HCT116 (cell line): ENCODE measurements at regions not wholly inside any gene's neighbourhood (a gene's known extent, or its start where the extent isn't known, plus 50 kb on each side); places are given as distances from the start of the nearest gene placed in this dataset.

Source experiments
- ATAC-seq: fragments of 200-7000 bp; cut with Tn5 transposase; 2 replicates; pipeline ENCODE4 v1.9.1; 2020; ENCODE audit warnings: mild to moderate bottlenecking, moderate library complexity
- BruUV-seq: library from RNA; stranded (reverse); fragments of 400-500 nt; replicated peaks from 2 replicates; lab custom pipeline; 2021; lab: Mats Ljungman, UMichigan
- CTCF ChIA-PET: fragments of 300-600 bp; sonication (Branson Sonifier 250); formaldehyde crosslinking; loops from one replicate; lab custom pipeline; 2021; ENCODE audit warnings: antibody characterized with exemption; lab: Charles Lee
- POLR2A ChIA-PET: fragments of 300-600, 350-600 bp; sonication (Branson Sonifier 250); formaldehyde crosslinking; loops from one replicate; lab custom pipeline; 2021; ENCODE audit warnings: antibody characterized with exemption; lab: Charles Lee
- RAD21 ChIA-PET, 2 experiments: fragments of 300-600 bp; sonication (Branson Sonifier 250); formaldehyde crosslinking; loops; one replicate each; lab custom pipeline; 2023; ENCODE audit warnings: low total read pairs in 2 of 2; ENCODE audit not compliant: uncharacterized antibody in 2 of 2, unreplicated experiment in 2 of 2, low non-redundant PET in 1 of 2; lab: Charles Lee
- DNase-seq: peaks from one replicate; pipeline ENCODE4 v3.0.0-alpha.2; 2010; ENCODE audit warnings: low read depth, low spot score
- H2AFZ ChIP-seq: fragments of 200-600 bp; shearing (Covaris generic), sonication (generic); 2 replicates; pipeline ENCODE4 v1.6.1; 2017; ENCODE audit warnings: low read depth, mixed run types, mixed read lengths, antibody characterized with exemption, low read length; ENCODE audit not compliant: poor library complexity, severe bottlenecking
- H3K27ac ChIP-seq: 2 replicates; pipeline ENCODE4 v1.5.1; 2012; ENCODE audit warnings: low read depth, low read length
- H3K27me3 ChIP-seq: fragments of 200-600 bp; sonication (generic); 2 replicates; pipeline ENCODE4 v1.6.1; 2016; ENCODE audit warnings: mixed run types, low read length, mixed read lengths; ENCODE audit not compliant: insufficient read depth
- H3K36me3 ChIP-seq, 2 experiments: fragments of 200-500 bp in 1 of 2; fragments of 200-600 bp in 1 of 2; sonication (Bioruptor generic) in 1 of 2; sonication (generic) in 1 of 2; 2 replicates each; pipeline versions ENCODE4 v1.5.1 to v1.6.1; 2014 to 2016; ENCODE audit warnings: low read length in 2 of 2, inconsistent platforms in 1 of 2, mixed read lengths in 1 of 2, mixed run types in 1 of 2; ENCODE audit not compliant: insufficient read depth in 2 of 2, control insufficient read depth in 1 of 2
- H3K4me1 ChIP-seq, 2 experiments: fragments of 200-600 bp in 1 of 2; sonication (generic) in 1 of 2; 2 replicates each; pipeline versions ENCODE4 v1.5.1 to v1.6.1; 2012 to 2017; ENCODE audit warnings: low read length in 2 of 2, inconsistent platforms in 1 of 2, mild to moderate bottlenecking in 1 of 2, mixed read lengths in 1 of 2, mixed run types in 1 of 2, moderate library complexity in 1 of 2; ENCODE audit not compliant: insufficient read depth in 2 of 2, control insufficient read depth in 1 of 2
- H3K4me2 ChIP-seq: fragments of 200-600 bp; sonication (generic); 2 replicates; pipeline ENCODE4 v1.6.1; 2017; ENCODE audit warnings: mixed run types, low read length, mixed read lengths
- H3K4me3 ChIP-seq, 2 experiments: fragments of 200-600 bp in 1 of 2; sonication (generic) in 1 of 2; replicated peaks in 1 of 2; 2 replicates each; pipeline ENCODE4 v1.5.1; 2011 to 2016; ENCODE audit warnings: low read length in 2 of 2, control low read depth in 1 of 2, low read depth in 1 of 2, mild to moderate bottlenecking in 1 of 2, mixed read lengths in 1 of 2, mixed run types in 1 of 2
- H3K79me2 ChIP-seq: fragments of 200-600 bp; sonication (generic); 2 replicates; pipeline ENCODE4 v1.6.1; 2017; ENCODE audit warnings: mild to moderate bottlenecking, mixed run types, low read length, moderate library complexity, mixed read lengths; ENCODE audit not compliant: insufficient read depth
- H3K9ac ChIP-seq: fragments of 200-600 bp; sonication (generic); 2 replicates; pipeline ENCODE4 v1.6.1; 2016; ENCODE audit warnings: low read length, mixed read lengths
- H3K9me2 ChIP-seq: fragments of 200-600 bp; sonication (generic), shearing (Covaris generic); 2 replicates; pipeline ENCODE4 v1.6.1; 2017; ENCODE audit warnings: mixed run types, mild to moderate bottlenecking, moderate library complexity; ENCODE audit not compliant: insufficient read depth
- H3K9me3 ChIP-seq, 2 experiments: fragments of 200-500 bp in 1 of 2; fragments of 200-600 bp in 1 of 2; sonication (Bioruptor generic) in 1 of 2; sonication (generic) in 1 of 2; 2 replicates each; pipeline ENCODE4 v1.6.1; 2014 to 2017; ENCODE audit warnings: low read length in 2 of 2, mixed read lengths in 2 of 2, inconsistent platforms in 1 of 2, low read depth in 1 of 2, mild to moderate bottlenecking in 1 of 2, mixed run types in 1 of 2, moderate library complexity in 1 of 2; ENCODE audit not compliant: control insufficient read depth in 1 of 2, insufficient read depth in 1 of 2
- H4K20me1 ChIP-seq: fragments of 200-600 bp; sonication (generic), shearing (Covaris generic); 2 replicates; pipeline ENCODE4 v1.6.1; 2017; ENCODE audit warnings: mixed run types, mild to moderate bottlenecking, moderate library complexity; ENCODE audit not compliant: insufficient read depth
- JUND ChIP-seq: IDR thresholded peaks from 2 replicates; pipeline ENCODE4 v1.6.1; 2012
- POLR2A ChIP-seq: IDR thresholded peaks from 2 replicates; pipeline ENCODE4 v1.7.0; 2011; ENCODE audit warnings: borderline replicate concordance; ENCODE audit not compliant: insufficient read depth, insufficient read length; ENCODE audit errors: extremely low read depth
- SRF ChIP-seq: IDR thresholded peaks from 2 replicates; pipeline ENCODE4 v1.6.1; 2012; ENCODE audit warnings: low read depth
- ZNF274 ChIP-seq: fragments of 200-500 bp; sonication (Bioruptor generic); IDR thresholded peaks from 2 replicates; pipeline ENCODE4 v1.6.1; 2014; ENCODE audit warnings: mild to moderate bottlenecking, low read depth, low read length, inconsistent platforms
- intact Hi-C: fragments of 100-400 bp; cut with micrococcal nuclease; formaldehyde crosslinking; loops from 2 replicates; pipeline ENCODE4 v1.10.0; 2022
- TF ChIP-seq, protein P1 (sequence below): IDR thresholded peaks from 2 replicates; pipeline ENCODE4 v1.6.1; 2011; ENCODE audit warnings: mild to moderate bottlenecking, low read length, moderate library complexity; ENCODE audit not compliant: insufficient replicate concordance; ENCODE audit errors: extremely low read depth
- TF ChIP-seq, protein P2 (sequence below): IDR thresholded peaks from 2 replicates; pipeline ENCODE4 v1.6.1; 2012
- TF ChIP-seq, protein P3 (sequence below): IDR thresholded peaks from 2 replicates; pipeline ENCODE4 v1.6.1; 2012
- TF ChIP-seq, protein P4 (sequence below): IDR thresholded peaks from 2 replicates; pipeline ENCODE4 v1.6.1; 2012; ENCODE audit warnings: low read depth

DNA sequence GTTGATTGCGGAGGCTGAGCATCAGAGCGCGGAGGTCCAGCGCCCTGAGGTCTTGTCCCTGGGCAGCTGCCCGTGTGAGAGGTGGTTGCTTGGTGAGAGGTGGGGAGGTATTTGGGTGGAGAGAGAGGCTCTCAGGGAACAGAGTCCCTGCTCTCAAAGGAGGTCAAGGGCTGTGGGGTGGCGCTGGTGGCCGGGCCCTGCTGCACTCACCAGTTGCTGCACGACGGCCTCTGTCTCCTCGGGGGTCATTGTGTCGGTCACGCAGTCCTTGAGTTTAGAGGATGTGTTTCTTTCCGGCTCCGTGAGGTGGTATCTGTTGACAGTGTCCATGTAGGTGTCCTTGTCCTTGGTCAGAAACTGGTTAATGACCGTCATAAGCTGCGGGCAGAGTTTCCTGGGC, 95.5 kb downstream of the WTIP start:
- CTCF ChIA-PET: no interaction called here
- Histone ChIP-seq H3K27ac (no peak overlapping the region), H3K4me1 (no peaks in the 10 kb centered on the region), H3K36me3 (no peaks in the 10 kb centered on the region), H3K27me3 (no peaks in the 10 kb centered on the region), H2AFZ (no peak overlapping the region), H3K9me2 (no peaks in the 10 kb centered on the region), H3K4me2 (no peak overlapping the region), H3K9me3 (no peaks in the 10 kb centered on the region), H3K4me3 (no peak overlapping the region), H3K79me2 (no peaks in the 10 kb centered on the region), H3K9ac (no peak overlapping the region), H4K20me1 (no peaks in the 10 kb centered on the region)
- TF ChIP-seq POLR2A: no peak
- TF ChIP-seq, protein P1, sequence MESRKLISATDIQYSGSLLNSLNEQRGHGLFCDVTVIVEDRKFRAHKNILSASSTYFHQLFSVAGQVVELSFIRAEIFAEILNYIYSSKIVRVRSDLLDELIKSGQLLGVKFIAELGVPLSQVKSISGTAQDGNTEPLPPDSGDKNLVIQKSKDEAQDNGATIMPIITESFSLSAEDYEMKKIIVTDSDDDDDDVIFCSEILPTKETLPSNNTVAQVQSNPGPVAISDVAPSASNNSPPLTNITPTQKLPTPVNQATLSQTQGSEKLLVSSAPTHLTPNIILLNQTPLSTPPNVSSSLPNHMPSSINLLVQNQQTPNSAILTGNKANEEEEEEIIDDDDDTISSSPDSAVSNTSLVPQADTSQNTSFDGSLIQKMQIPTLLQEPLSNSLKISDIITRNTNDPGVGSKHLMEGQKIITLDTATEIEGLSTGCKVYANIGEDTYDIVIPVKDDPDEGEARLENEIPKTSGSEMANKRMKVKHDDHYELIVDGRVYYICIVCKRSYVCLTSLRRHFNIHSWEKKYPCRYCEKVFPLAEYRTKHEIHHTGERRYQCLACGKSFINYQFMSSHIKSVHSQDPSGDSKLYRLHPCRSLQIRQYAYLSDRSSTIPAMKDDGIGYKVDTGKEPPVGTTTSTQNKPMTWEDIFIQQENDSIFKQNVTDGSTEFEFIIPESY: no peak
- TF ChIP-seq JUND: no peak
- TF ChIP-seq, protein P2, sequence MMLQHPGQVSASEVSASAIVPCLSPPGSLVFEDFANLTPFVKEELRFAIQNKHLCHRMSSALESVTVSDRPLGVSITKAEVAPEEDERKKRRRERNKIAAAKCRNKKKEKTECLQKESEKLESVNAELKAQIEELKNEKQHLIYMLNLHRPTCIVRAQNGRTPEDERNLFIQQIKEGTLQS: no peak
- RAD21 ChIA-PET: no interaction called here
- POLR2A ChIA-PET: no interaction called here
- BruUV-seq: no TSS peak
- DNase-seq: no peak
- intact Hi-C loops: no loop called here
- no peak for ATAC-seq

DNA sequence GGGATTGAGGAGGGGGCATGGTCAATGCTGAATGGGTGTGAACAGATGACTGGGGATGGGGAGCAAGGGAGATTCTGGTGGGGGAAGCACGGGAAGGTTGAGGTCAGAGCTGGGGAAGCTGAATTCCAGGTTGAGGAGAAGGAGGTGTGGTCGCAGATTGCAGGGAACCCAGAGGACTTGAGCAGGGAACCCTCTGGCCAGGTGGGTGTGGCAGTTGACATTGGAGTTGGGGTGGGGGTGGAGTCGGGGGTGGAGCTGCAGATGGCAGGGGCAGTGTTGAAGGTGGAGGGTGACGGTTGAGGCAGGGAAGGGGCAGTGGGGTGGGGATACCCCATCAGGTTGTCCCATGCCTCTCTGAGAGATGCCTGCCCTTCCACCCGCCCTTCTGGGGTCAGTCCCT, 94.7 kb downstream of the WTIP start:
- Histone ChIP-seq H3K4me3 (no peak overlapping the region), H3K9me2 (no peaks in the 10 kb centered on the region), H3K27me3 (no peaks in the 10 kb centered on the region), H3K9ac (no peak overlapping the region), H3K4me1 (no peaks in the 10 kb centered on the region), H2AFZ (no peak overlapping the region), H4K20me1 (no peaks in the 10 kb centered on the region)
- RAD21 ChIA-PET: no interaction called here
- no peak for ATAC-seq
- POLR2A ChIA-PET: no interaction called here
- DNase-seq: no peak
- TF ChIP-seq SRF: no peak
- no peak for TF ChIP-seq POLR2A
- TF ChIP-seq, protein P3, sequence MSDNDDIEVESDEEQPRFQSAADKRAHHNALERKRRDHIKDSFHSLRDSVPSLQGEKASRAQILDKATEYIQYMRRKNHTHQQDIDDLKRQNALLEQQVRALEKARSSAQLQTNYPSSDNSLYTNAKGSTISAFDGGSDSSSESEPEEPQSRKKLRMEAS: no peak
- TF ChIP-seq, protein P4, sequence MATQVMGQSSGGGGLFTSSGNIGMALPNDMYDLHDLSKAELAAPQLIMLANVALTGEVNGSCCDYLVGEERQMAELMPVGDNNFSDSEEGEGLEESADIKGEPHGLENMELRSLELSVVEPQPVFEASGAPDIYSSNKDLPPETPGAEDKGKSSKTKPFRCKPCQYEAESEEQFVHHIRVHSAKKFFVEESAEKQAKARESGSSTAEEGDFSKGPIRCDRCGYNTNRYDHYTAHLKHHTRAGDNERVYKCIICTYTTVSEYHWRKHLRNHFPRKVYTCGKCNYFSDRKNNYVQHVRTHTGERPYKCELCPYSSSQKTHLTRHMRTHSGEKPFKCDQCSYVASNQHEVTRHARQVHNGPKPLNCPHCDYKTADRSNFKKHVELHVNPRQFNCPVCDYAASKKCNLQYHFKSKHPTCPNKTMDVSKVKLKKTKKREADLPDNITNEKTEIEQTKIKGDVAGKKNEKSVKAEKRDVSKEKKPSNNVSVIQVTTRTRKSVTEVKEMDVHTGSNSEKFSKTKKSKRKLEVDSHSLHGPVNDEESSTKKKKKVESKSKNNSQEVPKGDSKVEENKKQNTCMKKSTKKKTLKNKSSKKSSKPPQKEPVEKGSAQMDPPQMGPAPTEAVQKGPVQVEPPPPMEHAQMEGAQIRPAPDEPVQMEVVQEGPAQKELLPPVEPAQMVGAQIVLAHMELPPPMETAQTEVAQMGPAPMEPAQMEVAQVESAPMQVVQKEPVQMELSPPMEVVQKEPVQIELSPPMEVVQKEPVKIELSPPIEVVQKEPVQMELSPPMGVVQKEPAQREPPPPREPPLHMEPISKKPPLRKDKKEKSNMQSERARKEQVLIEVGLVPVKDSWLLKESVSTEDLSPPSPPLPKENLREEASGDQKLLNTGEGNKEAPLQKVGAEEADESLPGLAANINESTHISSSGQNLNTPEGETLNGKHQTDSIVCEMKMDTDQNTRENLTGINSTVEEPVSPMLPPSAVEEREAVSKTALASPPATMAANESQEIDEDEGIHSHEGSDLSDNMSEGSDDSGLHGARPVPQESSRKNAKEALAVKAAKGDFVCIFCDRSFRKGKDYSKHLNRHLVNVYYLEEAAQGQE: no peak
- no peak for TF ChIP-seq ZNF274
- TF ChIP-seq JUND: no peak
- TF ChIP-seq, protein P1: no peak
- TF ChIP-seq, protein P2: no peak
- TF ChIP-seq, all 23 proteins: peak for 0
- Histone ChIP-seq H3K4me2 (no peak overlapping the region), H3K79me2 (no peaks in the 10 kb centered on the region), H3K27ac (no peak overlapping the region), H3K36me3 (no peaks in the 10 kb centered on the region), H3K9me3 (no peaks in the 10 kb centered on the region)
- no TSS peak for BruUV-seq
- intact Hi-C loops: no loop called here
- CTCF ChIA-PET: no interaction called here
